Brain microvascular endothelial cell (primary cell): ENCODE measurements at regions not wholly inside any gene's neighbourhood (a gene's known extent, or its start where the extent isn't known, plus 50 kb on each side); places are given as distances from the start of the nearest gene placed in this dataset.
"Not testable (repeated sequence)": the region's sequence is repeated elsewhere in the genome, so short reads cannot be mapped to it uniquely, and the experiment has no call there.

Experiments used
- DNase-seq: peaks from one replicate; pipeline ENCODE4 v3.0.0-alpha.2; 2020
- H3K27ac ChIP-seq: fragments of 250-450 bp; sonication (Bioruptor Pico); 2 replicates; pipeline ENCODE4 v1.5.1; 2020; ENCODE audit warnings: mild to moderate bottlenecking, moderate library complexity
- H3K27me3 ChIP-seq: fragments of 250-450 bp; sonication (Bioruptor Pico); replicated peaks from 2 replicates; pipeline ENCODE4 v1.5.1; 2020; ENCODE audit warnings: mild to moderate bottlenecking
- H3K36me3 ChIP-seq: fragments of 250-450 bp; sonication (Bioruptor Pico); replicated peaks from 2 replicates; pipeline ENCODE4 v1.5.1; 2020; ENCODE audit warnings: mild to moderate bottlenecking
- H3K4me3 ChIP-seq: 2 replicates; pipeline ENCODE4 v1.5.1; 2011; ENCODE audit warnings: low read depth, mild to moderate bottlenecking, control low read depth, low read length, moderate library complexity
- in situ Hi-C: cut with HindIII; loops from 2 replicates; pipeline ENCODE4 v1.10.0; 2017; ENCODE audit warnings: low sequenced_read_pairs, low pct_ligation_motif_present
- TF ChIP-seq, protein P1 (sequence below): IDR thresholded peaks from 2 replicates; pipeline ENCODE4 v1.5.1; 2011; ENCODE audit warnings: low read depth, mild to moderate bottlenecking, moderate library complexity, low read length, control low read depth, inconsistent platforms; ENCODE audit errors: missing control alignments

DNA sequence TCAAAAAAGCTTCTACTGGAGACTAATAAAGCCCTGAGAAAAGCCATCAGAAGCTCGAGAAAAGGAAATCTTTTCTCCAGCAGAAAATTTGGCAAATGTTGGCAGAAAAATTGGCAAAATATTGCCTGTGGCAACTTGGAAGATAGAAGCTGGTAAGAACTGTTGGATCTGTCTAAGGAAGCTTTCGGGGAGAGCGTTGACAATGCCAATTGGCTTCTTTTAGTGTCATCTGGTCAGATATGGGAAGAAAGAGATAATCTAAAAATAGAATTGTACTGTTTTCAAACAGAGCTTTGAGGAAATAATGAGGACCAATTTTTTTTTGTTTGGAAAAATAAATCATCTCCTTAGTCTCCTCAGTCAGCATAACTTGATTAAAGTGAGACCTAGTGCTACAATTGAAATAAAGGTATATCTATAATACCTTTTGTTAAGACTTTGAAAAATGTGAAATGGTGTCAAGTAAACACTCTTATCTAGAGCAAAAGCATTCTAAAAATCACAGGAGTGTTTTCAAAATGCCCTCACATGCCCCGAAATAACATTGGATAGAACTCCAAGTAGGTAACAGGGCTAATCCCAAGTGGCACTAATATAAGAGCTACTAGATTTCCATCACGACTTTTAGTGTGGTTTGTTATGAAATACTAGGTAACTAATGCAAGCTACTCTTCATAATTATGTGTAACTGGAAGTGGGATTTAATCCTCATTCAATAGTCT, 882.2 kb upstream of the B3GALT2 start:
- TF ChIP-seq, protein P1, sequence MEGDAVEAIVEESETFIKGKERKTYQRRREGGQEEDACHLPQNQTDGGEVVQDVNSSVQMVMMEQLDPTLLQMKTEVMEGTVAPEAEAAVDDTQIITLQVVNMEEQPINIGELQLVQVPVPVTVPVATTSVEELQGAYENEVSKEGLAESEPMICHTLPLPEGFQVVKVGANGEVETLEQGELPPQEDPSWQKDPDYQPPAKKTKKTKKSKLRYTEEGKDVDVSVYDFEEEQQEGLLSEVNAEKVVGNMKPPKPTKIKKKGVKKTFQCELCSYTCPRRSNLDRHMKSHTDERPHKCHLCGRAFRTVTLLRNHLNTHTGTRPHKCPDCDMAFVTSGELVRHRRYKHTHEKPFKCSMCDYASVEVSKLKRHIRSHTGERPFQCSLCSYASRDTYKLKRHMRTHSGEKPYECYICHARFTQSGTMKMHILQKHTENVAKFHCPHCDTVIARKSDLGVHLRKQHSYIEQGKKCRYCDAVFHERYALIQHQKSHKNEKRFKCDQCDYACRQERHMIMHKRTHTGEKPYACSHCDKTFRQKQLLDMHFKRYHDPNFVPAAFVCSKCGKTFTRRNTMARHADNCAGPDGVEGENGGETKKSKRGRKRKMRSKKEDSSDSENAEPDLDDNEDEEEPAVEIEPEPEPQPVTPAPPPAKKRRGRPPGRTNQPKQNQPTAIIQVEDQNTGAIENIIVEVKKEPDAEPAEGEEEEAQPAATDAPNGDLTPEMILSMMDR = no peak
- DNase-seq = no peak
- Histone ChIP-seq H3K27ac (no peak overlapping the region), H3K4me3 (no peak overlapping the region), H3K36me3 (no peaks in the 10 kb centered on the region), H3K27me3 (no peaks in the 10 kb centered on the region)
- in situ Hi-C loops = no loop called here

DNA sequence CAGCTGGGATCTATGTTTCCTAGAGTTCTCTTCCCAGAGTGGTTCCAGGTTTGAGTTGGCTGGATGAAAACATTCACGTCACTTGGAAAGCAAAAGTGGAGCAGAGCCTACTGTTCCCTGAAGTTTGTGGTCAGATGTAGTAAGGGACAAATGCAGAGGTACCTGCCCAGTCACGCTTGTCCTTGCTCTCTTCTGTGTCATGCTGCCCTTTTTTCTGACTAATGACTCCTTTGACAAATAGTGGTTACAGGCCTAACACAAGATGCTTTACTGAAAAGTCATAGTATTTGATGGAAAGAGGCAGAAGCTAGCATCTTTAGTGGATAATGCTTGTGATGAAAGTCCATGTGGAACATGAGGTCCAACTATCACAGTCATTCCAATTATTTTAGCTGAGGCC, 881.4 kb upstream of the B3GALT2 start:
- no peaks in the 10 kb centered on the region for H3K36me3 ChIP-seq
- in situ Hi-C loops = no loop called here
- H3K27me3 ChIP-seq = no peaks in the 10 kb centered on the region
- TF ChIP-seq, protein P1 = no peak
- H3K4me3 ChIP-seq = no peak overlapping the region
- no peak for DNase-seq
- H3K27ac ChIP-seq = no peak overlapping the region

DNA sequence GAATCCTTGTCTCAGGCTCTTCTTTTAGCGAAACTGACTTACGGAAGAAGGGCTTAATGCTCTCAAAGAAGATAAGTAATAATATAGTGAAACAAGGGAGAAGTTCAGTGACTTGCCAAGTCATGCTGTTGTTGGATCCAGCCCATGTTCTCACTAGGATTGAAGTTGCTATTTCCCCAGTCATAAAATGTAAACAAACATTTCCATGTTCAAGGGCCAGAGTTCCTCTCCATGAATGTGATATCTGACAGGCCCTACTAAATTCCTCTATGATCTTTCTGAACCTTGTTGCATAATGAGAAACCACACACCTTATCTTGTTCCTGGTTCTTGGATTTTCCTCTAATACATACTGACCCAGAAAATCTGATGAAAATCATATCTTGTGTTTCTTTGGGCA, 876.5 kb upstream of the B3GALT2 start:
- Histone ChIP-seq H3K27ac (peak overlapping the region; percentile 14), H3K36me3 (no peaks in the 10 kb centered on the region), H3K27me3 (no peaks in the 10 kb centered on the region), H3K4me3 (no peak overlapping the region)
- no peak for DNase-seq
- TF ChIP-seq, protein P1 = no peak
- in situ Hi-C loops = no loop called here

DNA sequence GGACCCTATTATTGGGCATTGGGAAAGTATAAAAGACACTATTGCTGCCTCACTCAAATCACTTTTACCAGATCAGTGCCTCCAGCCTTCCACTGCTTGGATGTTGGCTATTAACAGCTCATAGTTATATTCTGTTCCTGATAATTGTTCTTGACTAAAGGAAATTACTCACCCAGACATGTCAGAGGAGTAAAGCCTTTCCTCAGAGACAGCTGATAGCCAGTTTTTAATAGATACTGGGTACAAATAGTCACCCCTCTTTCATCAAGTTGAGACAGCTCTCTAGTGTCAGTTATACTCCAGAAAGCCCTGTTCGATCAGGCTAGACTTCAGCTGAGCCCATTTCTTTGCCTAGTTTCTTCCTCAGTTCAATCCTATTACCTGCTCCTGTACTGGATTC, 876.1 kb upstream of the B3GALT2 start:
- DNase-seq = no peak
- Histone ChIP-seq H3K27me3 (no peaks in the 10 kb centered on the region), H3K36me3 (no peaks in the 10 kb centered on the region), H3K4me3 (no peak overlapping the region), H3K27ac (peak overlapping the region; percentile 14)
- TF ChIP-seq, protein P1 = no peak
- in situ Hi-C loops = no loop called here

DNA sequence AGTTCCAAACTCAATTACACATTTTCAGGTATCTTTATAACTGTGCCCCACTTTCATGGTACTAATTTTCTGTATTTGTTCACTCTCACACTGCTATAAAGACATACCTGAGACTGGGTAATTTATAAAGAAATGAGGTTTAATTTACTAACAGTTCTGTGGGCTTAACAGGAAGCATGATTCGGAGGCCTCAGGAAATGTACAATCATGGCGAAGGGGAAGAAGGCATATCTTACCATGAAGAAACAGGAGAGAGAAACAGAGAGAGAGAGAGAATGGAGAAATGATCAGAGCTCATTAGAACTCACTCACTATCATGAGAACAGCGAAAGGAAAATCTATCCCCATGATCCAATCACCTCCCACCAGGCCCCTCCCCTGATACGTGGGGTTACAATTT, 874.1 kb upstream of the B3GALT2 start:
- H3K27me3 ChIP-seq = no peaks in the 10 kb centered on the region
- no peaks in the 10 kb centered on the region for H3K36me3 ChIP-seq
- no peak for DNase-seq
- no peak overlapping the region for H3K4me3 ChIP-seq
- in situ Hi-C loops = no loop called here
- TF ChIP-seq, protein P1 = no peak
- no peak overlapping the region for H3K27ac ChIP-seq

DNA sequence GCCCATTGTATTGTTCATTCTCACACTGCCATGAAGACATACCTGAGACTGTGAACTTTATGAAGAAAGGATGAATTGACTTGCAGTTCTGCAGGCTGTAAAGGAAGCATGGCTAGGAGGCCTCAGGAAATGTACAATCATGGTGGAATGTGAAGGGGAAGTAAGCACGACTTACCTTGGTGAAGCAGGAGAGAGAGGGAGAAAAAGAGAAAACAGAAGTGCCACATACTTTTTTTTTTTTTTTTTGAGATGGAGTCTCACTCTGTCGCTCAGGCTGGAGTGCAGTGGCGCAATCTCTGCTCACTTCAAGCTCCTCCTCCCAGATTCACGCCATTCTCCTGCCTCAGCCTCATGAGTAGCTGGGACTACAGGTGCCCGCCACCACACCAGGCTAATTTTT, 871.9 kb upstream of the B3GALT2 start:
- H3K36me3 ChIP-seq, H3K27me3 ChIP-seq, H3K4me3 ChIP-seq, in situ Hi-C loops, DNase-seq, H3K27ac ChIP-seq: not testable (repeated sequence)
